Fibroblast of mammary gland (primary cell): ENCODE measurements at regions not wholly inside any gene's neighbourhood (a gene's known extent, or its start where the extent isn't known, plus 50 kb on each side); places are given as distances from the start of the nearest gene placed in this dataset.

Experiments
- DNase-seq: peaks from one replicate; pipeline ENCODE4 v3.0.0-alpha.2; 2010; ENCODE audit warnings: low read depth
- H3K4me3 ChIP-seq: 2 replicates; pipeline ENCODE4 v1.5.1; 2011; ENCODE audit warnings: low read depth, mild to moderate bottlenecking, low read length, moderate library complexity; ENCODE audit not compliant: control insufficient read depth
- TF ChIP-seq, protein P1 (sequence below): conservative IDR thresholded peaks from 2 replicates; pipeline ENCODE4 v1.5.1; 2011; ENCODE audit warnings: low read depth, low read length, inconsistent platforms; ENCODE audit not compliant: control insufficient read depth, insufficient read depth

DNA sequence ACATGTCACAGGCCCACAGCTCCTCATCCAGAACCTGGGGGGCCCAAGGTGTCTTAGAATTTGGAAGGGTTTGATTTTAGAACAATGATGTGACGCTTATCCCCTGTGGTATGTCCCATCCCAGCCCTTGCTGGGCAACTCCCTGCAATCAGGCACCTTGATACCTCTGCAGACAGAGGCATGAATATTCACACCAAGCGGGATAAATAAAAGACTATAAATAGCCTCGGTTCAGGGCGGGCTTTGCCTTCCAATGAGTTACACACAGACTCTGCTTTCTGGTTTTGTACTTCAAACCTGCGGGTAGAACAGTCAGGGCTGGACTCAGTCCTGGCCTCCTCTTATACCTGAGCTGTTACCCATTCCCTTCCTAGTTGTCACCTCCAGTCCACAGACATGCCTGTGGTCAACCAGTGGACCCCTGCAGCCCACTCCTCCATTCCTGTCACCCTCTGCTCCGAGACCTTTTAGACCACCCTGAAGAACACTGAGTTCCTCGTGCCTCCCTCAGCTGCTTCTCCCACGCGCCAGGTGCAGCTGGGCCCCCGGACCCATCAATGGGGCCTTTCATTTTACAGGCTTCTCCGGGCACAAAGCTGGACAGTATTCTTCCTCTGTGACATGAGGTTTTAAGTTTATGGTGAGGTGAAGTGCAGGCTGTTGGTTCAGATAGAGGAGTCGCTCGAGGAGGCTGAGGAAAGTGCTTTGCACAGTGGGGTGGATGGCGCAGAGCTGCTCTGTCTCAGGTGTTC is 120.1 kb upstream of the TNR start:
- DNase-seq, result no peak
- H3K4me3 ChIP-seq, result no peak overlapping the region
- TF ChIP-seq, protein P1, sequence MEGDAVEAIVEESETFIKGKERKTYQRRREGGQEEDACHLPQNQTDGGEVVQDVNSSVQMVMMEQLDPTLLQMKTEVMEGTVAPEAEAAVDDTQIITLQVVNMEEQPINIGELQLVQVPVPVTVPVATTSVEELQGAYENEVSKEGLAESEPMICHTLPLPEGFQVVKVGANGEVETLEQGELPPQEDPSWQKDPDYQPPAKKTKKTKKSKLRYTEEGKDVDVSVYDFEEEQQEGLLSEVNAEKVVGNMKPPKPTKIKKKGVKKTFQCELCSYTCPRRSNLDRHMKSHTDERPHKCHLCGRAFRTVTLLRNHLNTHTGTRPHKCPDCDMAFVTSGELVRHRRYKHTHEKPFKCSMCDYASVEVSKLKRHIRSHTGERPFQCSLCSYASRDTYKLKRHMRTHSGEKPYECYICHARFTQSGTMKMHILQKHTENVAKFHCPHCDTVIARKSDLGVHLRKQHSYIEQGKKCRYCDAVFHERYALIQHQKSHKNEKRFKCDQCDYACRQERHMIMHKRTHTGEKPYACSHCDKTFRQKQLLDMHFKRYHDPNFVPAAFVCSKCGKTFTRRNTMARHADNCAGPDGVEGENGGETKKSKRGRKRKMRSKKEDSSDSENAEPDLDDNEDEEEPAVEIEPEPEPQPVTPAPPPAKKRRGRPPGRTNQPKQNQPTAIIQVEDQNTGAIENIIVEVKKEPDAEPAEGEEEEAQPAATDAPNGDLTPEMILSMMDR, result no peak

DNA sequence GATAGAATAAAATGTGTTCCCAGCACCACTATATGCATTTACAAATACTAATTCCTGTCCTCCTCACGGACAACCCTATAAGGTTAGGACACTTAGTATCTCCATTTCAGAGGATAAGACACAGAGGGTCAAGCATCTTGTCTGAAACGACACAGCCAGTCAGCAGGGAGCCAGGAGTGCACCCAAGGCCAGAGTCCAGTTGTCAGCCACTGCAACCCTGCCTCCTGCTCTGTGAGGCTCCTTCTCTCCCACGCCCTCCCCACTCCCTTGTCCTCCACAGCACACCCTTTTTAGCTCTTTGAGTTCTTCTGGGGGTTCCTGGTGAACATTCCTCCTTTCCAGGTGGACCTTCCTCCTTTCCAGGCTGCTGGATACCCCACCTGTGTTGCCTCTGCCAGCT is 119.0 kb upstream of the TNR start:
- DNase-seq, result no peak
- H3K4me3 ChIP-seq, result no peak overlapping the region
- TF ChIP-seq, protein P1, result no peak

DNA sequence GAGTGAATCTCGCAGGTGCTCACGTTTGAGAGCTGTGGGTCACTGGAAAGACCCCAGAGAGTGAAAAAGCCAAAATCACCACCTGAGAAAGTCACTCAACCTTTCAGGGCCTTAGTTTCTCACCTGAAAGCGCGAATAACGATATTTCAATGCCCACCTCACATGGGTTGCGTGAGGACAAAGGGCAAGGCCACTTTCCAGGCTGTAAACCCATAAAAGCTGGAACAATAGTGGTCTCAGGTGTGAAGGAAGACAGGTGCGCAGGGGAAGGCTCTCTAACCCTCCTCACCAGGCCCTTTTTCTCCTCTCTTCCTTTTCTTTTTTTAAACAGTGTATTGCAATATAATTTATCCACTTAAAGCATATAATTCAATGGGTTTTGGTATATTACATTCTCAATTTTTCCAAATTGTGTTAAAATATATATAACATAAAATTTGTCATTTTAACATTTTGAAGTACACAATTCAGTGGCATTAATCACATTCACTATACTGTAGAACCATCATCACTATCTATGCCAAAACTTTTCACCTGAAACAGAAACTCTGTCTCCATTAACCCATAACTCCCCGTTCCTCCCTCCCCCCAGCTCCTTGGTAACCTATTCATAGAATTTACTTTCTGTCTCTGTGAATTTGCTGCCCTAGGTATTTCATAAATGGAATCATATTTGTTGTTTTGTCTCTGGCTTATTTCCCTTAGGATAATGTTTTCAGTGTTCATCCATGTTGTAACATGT is 118.4 kb upstream of the TNR start:
- TF ChIP-seq, protein P1, result no peak
- no peak for DNase-seq
- H3K4me3 ChIP-seq, result no peak overlapping the region

DNA sequence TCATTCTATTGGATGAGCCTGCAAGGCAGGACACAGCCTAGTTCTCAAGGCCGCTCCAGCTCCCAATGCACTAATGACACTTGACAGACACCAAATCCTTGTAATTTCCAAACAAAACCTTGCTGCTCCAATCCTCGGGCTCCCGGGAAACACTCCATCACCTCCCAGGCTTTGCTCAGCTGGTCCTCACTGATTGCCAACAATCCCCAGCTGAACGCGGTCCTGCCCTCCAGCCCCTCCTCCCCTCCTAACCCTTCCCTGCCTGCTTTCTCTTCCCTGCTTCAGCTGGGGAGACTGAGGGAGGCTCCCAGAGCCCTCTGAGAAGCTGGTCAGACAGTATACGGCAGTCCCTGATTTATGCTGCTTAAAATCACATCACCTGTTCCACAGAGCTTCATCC is 114.4 kb upstream of the TNR start:
- no peak overlapping the region for H3K4me3 ChIP-seq
- DNase-seq, result no peak
- TF ChIP-seq, protein P1, result no peak

DNA sequence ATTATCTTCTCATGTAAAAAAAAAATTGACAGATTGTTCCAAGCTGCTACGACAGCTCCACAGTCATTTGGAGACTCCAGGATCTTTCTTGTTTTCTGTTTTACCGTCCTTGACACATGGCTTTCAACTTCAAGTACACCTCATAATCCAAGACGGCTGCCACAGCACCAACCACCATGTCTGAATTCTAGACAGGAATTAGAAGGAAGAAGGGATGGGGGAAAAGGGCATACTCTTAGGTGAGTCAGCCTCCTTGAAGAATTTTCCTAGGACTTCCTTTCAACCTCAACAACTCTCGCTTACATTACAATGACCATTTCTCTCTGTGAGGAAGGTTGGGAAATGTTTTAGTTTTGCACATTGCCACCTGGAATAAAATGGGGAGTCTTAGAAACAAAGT is 110.3 kb upstream of the TNR start:
- DNase-seq, result no peak
- H3K4me3 ChIP-seq, result no peak overlapping the region
- TF ChIP-seq, protein P1, result no peak

DNA sequence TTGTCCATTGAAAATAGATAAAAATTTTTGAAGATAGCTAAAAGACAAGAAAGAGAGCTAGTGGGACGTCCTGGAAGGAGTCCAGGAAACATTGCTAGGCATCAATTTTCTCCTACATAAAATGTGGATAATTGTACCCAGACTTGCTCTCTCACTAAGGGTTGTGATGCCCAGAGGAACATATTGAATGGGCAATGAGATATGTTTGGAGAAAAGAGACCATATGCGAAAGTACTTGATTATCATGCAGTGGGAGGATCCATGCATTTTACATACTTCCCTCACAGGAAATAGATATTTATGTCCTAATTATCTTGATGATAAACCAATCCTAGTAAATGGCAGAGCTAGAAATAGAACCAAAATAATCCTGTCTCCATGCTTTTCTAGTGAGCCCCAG is 108.4 kb upstream of the TNR start:
- TF ChIP-seq, protein P1, result no peak
- no peak for DNase-seq
- H3K4me3 ChIP-seq, result no peak overlapping the region
